ENCODE measurements at regions not wholly inside any gene's neighbourhood (a gene's known extent, or its start where the extent isn't known, plus 50 kb on each side); places are given as distances from the start of the nearest gene placed in this dataset.

- no peak overlapping the region for H3K4me3 ChIP-seq (ENCODE audit: low read depth, low read length)
- no peak for TF ChIP-seq CTCF (IDR thresholded peaks at IDR 0.05; ENCODE audit: low read depth, low read length)
These were observed 90.9 kb upstream of the CHST15 start for GRCh38 chr10:124184208-124184830.

- H3K4me3 ChIP-seq (ENCODE audit: low read depth, low read length) = no peak overlapping the region
- no peak for TF ChIP-seq CTCF (IDR thresholded peaks at IDR 0.05; ENCODE audit: low read depth, low read length)
These were observed 90.2 kb upstream of the CHST15 start for GRCh38 chr10:124183617-124184016.

GRCh38 chr10:124182088-124182541, 88.7 kb upstream of the CHST15 start:
- TF ChIP-seq CTCF (IDR thresholded peaks at IDR 0.05; ENCODE audit: low read depth, low read length) = no peak
- H3K4me3 ChIP-seq (ENCODE audit: low read depth, low read length) = no peak overlapping the region

GRCh38 chr10:124181656-124182055, 88.3 kb upstream of the CHST15 start:
- no peak overlapping the region for H3K4me3 ChIP-seq (ENCODE audit: low read depth, low read length)
- TF ChIP-seq CTCF (IDR thresholded peaks at IDR 0.05; ENCODE audit: low read depth, low read length) = no peak

GRCh38 chr10:124180947-124181549, 87.7 kb upstream of the CHST15 start:
- TF ChIP-seq CTCF (IDR thresholded peaks at IDR 0.05; ENCODE audit: low read depth, low read length) = no peak
- no peak overlapping the region for H3K4me3 ChIP-seq (ENCODE audit: low read depth, low read length)

- TF ChIP-seq CTCF (IDR thresholded peaks at IDR 0.05; ENCODE audit: low read depth, low read length) = no peak
- no peak overlapping the region for H3K4me3 ChIP-seq (ENCODE audit: low read depth, low read length)
These were observed 86.8 kb upstream of the CHST15 start for GRCh38 chr10:124180044-124180745.

Measured in WI38 (cell line).